ENCODE measurements at regions not wholly inside any gene's neighbourhood (a gene's known extent, or its start where the extent isn't known, plus 50 kb on each side); places are given as distances from the start of the nearest gene placed in this dataset.
"Not testable (repeated sequence)": the region's sequence is repeated elsewhere in the genome, so short reads cannot be mapped to it uniquely, and the experiment has no call there.

DNA sequence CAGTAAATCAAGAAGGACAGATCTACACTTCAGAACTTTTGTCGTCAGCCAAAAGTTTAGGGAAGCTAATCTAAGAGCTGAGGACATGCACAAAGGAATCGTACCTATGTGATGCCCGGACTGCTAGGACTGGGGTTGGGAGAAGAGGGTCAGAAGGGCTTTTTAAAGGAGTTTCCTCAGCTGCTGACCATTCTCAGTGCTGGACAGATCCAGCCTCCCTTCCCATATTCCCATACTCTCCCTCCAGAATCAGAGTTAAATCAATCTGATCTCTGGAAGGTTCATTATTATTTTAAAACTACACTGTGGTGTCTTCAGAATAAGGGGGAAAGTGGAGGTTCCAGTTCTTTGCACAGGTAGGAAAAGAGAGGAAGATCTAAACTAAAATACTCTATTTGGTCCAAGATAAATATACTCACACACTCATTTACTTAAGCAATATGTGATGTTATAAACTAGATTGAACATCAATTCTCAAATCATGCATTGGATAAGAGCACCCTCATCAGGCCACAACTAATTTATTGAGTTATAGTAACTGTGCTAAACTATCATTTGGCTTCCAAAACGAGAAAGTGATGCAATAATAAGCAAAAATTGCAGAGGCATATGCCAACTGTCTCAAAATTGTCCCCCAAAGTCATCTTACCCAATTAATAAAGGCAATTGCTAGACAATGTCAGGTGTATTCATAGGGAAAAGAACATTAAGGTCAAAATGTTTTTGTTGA, 124.7 kb downstream of the HNRNPD start:
- DNase-seq (ENCODE audit: low spot score) = no peak

DNA sequence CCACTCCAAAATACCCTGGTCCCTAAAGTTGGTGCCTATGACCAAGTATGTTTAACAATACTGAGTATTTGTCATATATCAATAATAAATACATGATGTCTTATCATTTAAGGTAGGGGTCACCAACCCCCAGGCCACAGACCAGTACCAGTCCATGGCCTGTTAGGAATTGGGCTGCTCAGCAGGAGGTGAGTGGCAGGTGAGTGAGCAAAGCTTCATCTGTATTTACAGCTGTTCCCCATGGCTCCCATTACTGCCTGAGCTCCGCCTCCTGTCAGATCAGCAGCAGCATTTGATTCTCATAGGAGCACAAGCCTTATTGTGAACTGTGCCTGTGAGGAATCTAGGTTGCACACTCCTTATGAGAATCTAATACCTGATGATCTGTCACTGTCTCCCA, 126.2 kb downstream of the HNRNPD start:
- no peak for DNase-seq (ENCODE audit: low spot score)

DNA sequence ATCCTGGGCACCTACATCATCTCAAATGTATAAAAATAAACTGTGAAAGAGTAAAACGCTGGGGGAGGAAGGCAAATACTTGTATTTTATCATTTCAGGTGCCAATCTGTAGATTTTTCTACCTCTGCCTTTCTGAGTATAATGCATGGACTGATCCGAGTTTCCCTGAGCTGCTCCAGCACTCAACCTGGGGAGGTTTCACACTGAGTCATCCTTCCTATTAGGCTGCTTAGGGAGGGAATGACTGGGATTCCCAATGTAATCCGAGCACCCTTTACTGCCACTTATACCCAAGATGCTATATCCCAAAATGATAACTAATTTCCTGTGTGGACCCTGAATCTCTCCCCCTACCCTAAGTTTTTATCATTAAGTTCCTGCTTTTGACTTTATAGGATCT, 126.6 kb downstream of the HNRNPD start:
- no peak for DNase-seq (ENCODE audit: low spot score)

DNA sequence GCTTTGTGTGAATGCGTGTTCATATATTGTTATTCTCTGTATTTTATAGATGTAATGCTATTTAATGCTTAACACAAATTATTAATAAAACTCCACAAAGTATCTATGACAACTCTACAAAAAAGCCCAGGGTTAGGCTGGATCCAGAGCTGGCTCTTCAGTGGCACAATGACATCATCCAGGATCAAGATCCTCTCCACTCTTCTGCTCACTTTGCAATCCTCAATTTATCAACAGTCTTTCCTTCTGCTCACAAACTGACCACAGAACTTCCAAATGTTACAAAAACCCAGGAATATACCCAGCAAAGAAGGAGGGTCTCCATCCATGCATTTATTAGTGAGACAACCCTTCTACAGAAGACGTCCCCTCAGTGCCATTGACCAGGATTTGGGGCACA, 132.3 kb downstream of the HNRNPD start:
- DNase-seq (ENCODE audit: low spot score) = no peak

DNA sequence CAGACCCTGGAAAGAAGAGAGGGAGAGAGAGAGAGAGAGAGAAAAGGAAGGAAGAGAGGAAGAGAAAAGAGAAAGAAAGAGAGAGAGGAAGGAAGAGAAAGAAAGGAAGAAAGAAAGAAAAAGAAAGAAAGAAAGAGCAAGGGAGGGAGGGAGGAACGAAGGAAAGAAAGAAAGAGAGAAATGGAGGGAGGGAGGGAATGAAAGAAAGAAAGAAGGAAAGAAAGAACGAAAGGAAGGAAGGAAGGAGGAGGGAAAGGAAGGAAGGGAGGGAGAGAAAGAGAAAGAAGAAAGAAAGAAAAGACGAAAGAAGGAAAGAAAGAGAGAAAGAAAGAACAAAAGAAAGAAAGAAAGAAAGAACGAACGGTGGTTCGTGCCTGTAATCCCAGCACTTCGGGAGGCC, 133.4 kb downstream of the HNRNPD start:
- DNase-seq (ENCODE audit: low spot score) = no peak

- DNase-seq (ENCODE audit: low spot score) = not testable (repeated sequence)
Observed at GRCh38 chr4:82237142-82237541, 136.6 kb downstream of the HNRNPD start.

GRCh38 chr4:82235346-82235745, 138.4 kb downstream of the HNRNPD start:
- no peak for DNase-seq (ENCODE audit: low spot score)

DNA sequence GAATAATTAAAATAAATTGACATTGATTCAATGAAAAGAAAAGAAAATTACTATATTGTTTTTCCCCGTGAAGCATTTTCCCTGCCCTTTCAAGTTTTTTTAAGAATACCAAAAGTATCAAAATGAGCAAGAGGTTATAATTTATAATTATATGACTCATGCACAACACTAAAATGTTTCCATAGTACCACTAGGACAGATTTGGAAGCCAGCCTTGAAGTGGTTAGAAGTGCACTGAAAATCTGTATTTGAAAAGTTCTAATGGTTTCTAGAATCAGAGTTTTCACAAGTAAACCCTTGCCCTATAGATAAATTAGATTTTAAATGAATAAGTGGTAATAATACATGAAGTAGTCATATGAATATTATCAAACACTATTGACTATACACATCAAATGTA, 140.9 kb downstream of the HNRNPD start:
- DNase-seq (ENCODE audit: low spot score) = no peak

GRCh38 chr4:82231806-82232205, 142.0 kb downstream of the HNRNPD start:
- no peak for DNase-seq (ENCODE audit: low spot score)

GRCh38 chr4:82230306-82230705, 143.5 kb downstream of the HNRNPD start:
- no peak for DNase-seq (ENCODE audit: low spot score)

- no peak for DNase-seq (ENCODE audit: low spot score)
Observed at GRCh38 chr4:82225030-82225429, 148.8 kb downstream of the HNRNPD start.

DNA sequence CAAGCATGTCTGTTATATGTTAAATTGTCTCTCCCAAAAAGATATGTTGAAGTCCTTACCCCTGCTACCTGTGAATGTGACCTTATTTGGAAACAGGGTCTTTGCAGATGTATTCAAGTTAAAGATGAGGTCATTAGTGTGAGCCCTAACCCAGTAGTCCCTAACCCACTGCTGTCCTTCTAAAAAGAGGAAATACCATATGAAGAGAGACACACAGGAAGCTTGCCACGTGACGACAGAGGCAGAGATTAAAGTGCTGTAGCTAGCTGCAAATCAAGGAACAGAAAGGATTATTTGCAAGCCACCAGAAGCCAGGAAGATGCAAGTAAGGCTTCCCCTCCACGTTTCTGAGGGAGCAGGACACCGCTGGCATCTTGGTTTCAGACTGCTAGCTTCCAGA, 150.1 kb downstream of the HNRNPD start:
- no peak for DNase-seq (ENCODE audit: low spot score)

DNA sequence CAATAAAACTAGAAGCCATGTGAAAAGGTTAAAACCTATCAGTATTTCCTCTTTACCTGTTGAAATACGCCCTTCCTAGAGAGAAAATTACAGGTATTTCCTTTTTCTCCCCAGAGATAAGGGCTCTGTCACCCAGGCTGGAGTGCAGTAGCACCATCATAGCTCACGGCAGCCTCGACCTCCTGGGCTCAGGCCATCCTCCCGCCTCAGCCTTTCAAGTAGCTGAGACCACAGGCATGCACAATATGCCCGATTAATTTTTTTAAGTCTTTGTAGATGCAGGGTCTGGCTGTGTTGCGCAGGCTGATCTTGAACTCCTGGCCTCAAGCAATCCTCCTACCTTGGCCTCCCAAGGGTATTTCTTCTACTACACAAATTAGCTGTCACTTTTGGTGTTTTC, 154.4 kb downstream of the HNRNPD start:
- DNase-seq (ENCODE audit: low spot score) = no peak

- DNase-seq (ENCODE audit: low spot score) = no peak
Observed at GRCh38 chr4:82217986-82218715, 155.6 kb downstream of the HNRNPD start.

- no peak for DNase-seq (ENCODE audit: low spot score)
Observed at GRCh38 chr4:82216219-82216618, 157.6 kb downstream of the HNRNPD start.

DNA sequence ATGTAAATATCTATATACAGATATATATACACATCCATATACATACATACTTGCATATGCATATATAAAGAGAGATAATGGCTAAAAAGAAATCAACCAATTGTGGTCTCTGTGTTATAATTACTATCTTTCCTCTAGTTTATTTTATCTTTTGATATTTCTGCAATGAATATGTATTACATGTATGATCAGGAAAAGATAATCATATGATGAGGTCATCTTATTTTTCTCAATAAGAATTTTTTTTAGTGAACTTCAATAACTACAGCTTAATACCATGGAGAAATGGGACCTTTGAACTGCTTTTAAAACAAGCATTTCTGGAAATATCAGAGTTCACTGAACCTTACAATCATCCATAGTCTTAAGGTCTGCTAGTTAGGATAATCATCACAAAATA, 158.0 kb downstream of the HNRNPD start:
- DNase-seq (ENCODE audit: low spot score) = no peak

DNA sequence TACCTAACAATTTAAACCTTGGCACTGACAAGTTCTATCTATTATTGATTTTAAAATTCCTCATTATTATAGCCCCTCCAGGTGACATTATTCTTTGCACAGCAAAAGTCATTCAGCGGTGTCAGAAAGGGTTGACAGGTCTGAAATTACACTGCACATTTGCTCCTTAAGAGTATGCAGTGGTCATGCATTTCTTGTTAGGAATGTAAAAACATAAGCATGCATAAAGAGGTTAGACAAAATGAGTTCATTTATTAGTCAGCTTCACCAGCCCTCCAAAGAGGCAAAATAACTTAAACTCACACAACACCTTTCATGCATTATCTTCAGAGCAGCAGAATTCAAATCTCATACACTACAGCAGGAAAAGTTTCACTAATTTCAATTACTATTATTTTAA, 158.8 kb downstream of the HNRNPD start:
- DNase-seq (ENCODE audit: low spot score) = no peak

DNA sequence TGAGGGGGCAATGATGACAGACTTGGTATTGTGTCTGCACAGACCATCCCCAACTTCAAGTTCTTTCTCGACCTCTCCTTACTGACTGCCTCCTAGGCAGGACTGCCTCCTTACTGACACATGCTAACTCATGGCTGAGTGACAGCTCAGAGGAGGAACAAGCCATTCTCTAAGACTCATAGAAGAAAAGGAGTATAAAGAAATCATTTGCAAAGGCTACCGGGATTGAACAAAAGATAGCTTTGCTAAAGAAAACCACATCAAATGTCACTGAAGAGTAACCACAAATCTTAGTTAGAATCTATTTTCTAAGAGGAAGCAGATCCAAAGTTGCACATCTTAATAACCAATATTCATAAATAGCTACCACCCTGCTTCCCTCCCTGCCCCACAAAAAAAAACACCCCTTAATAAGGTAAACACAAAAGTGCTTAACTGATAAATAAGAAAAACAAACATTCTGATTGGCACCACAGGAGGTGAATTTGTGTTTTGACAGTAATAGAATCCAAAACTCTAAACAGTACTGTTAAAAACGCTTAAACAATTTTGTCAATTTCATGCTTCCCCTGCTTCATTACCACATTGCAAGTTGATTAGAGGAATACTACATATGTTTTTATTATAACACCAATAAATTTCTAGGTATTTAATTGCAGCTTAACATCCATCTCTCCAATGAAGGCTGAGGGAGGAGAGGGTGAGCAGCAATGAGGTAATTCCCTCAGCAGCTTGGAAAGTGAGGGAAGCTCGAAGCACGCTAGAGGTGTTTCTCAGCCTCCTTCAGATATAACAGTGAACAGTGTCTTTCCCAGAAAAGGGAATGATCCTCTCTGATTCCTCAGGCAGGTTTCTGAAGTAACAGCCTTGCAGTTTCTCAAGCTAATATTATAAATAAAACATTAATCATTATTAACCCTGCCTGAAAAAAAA, 160.0 kb downstream of the HNRNPD start:
- no peak for DNase-seq (ENCODE audit: low spot score)

- DNase-seq (ENCODE audit: low spot score) = no peak
Observed at GRCh38 chr4:82201805-82202641, 171.8 kb downstream of the HNRNPD start.

DNA sequence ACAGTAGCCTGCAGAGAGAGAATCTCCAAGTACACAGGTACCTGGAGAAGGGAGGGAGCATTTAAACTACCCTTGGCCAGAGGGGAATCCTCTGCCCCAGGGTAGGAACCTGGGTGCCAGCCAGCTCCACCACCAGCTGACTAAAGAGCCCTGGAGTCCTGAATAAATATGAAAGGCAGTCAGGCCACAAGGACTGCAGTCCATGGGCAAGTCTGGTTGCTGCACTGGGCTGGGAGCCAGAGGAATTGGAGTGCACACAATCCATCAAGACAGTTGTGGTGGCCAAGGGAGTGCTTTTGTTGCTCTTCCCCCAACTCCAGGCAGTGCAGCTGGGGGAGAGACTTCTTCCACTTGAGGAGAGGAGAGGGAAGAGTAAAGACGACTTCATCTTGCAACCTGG, 172.5 kb downstream of the HNRNPD start:
- DNase-seq (ENCODE audit: low spot score) = no peak

DNA sequence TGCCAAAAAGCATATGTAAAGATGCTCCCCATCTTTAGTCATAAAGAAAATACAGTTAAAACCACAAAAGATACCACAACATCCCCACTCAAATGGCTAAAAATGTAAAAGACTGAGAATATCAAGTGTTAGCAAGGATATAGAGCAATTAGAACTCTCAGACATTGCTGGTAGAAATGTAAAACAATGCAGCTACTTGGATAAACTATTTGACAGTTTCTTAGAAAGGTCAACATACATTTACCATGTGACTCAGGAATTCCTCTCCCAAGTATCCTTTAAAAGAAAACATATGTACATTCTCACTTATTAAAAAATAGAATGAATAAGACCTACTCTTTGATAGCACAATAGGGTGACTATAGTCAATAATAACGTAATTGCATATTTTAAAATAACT, 173.7 kb downstream of the HNRNPD start:
- DNase-seq (ENCODE audit: low spot score) = no peak

Data from mesenteric fat pad (tissue), 1 donor.